B cell (primary cell): ENCODE measurements at regions not wholly inside any gene's neighbourhood (a gene's known extent, or its start where the extent isn't known, plus 50 kb on each side); places are given as distances from the start of the nearest gene placed in this dataset.

Source experiments
- ATAC-seq: fragments of 200-7000 bp; cut with Tn5 transposase; one replicate; pipeline ENCODE4 v1.10.0; 2021; ENCODE audit warnings: low read depth, mild to moderate bottlenecking, moderate number of reproducible peaks, moderate library complexity
- CTCF ChIA-PET: fragments of 350-600 bp; sonication (Branson Sonifier 250); formaldehyde crosslinking; loops from one replicate; lab custom pipeline; 2021; ENCODE audit warnings: antibody characterized with exemption, inconsistent platforms; lab: Charles Lee
- POLR2A ChIA-PET: fragments of 350-600 bp; sonication (Branson Sonifier 250); formaldehyde crosslinking; loops from one replicate; lab custom pipeline; 2021; ENCODE audit warnings: antibody characterized with exemption; lab: Charles Lee
- DNase-seq: peaks from one replicate; pipeline ENCODE4 v3.0.0; 2013
- H2AFZ ChIP-seq: 2 replicates; pipeline ENCODE4 v1.6.1; 2012; ENCODE audit warnings: mild to moderate bottlenecking, low read depth, low read length; ENCODE audit not compliant: insufficient read depth, poor library complexity, severe bottlenecking
- H3K27ac ChIP-seq, 2 donors: 1 replicate in 1 of 2; 2 replicates in 1 of 2; pipeline ENCODE4 v1.5.1; 2012 to 2013; ENCODE audit warnings: low read length in 2 of 2, mild to moderate bottlenecking in 2 of 2, moderate library complexity in 1 of 2
- H3K27me3 ChIP-seq, 4 experiments: fragments of 200-600 bp in 1 of 4; sonication (generic) in 1 of 4; replicated peaks in 1 of 4; 1 replicate in 2 of 4; 2 replicates in 2 of 4; pipeline versions ENCODE4 v1.6.1 to v1.7.0; 2013 to 2016; ENCODE audit warnings: low read length in 3 of 4, mild to moderate bottlenecking in 2 of 4, mixed read lengths in 1 of 4, moderate library complexity in 1 of 4; ENCODE audit not compliant: insufficient read depth in 4 of 4, control insufficient read depth in 3 of 4; ENCODE audit errors: control extremely low read depth in 1 of 4
- H3K36me3 ChIP-seq, 2 experiments: replicated peaks in 1 of 2; 1 replicate in 1 of 2; 2 replicates in 1 of 2; pipeline versions ENCODE4 v1.6.1 to v1.7.1; 2013; ENCODE audit warnings: low read length in 1 of 2; ENCODE audit not compliant: insufficient read depth in 2 of 2, control insufficient read depth in 1 of 2; ENCODE audit errors: control extremely low read depth in 1 of 2, extremely low read depth in 1 of 2
- H3K4me1 ChIP-seq, 2 donors: fragments of 200-600 bp in 1 of 2; sonication (generic) in 1 of 2; 1 replicate in 1 of 2; 2 replicates in 1 of 2; pipeline versions ENCODE4 v1.5.1 to v1.6.1; 2013 to 2017; ENCODE audit warnings: low read length in 2 of 2; ENCODE audit not compliant: control insufficient read depth in 2 of 2, insufficient read depth in 2 of 2
- H3K4me2 ChIP-seq: replicated peaks from 2 replicates; pipeline ENCODE3; 2012; ENCODE audit warnings: mild to moderate bottlenecking, low read depth, low read length; ENCODE audit not compliant: poor library complexity, severe bottlenecking
- H3K4me3 ChIP-seq, 5 experiments: fragments of 200-600 bp in 1 of 5; sonication (generic) in 1 of 5; 1 replicate in 3 of 5; 2 replicates in 2 of 5; pipeline versions ENCODE4 v1.5.1 to v1.7.0; 2011 to 2016; ENCODE audit warnings: low read length in 4 of 5, mild to moderate bottlenecking in 4 of 5, low read depth in 2 of 5, control low read depth in 1 of 5, moderate library complexity in 1 of 5; ENCODE audit not compliant: insufficient read depth in 1 of 5; ENCODE audit errors: control extremely low read depth in 1 of 5, extremely low read depth in 1 of 5
- H3K79me2 ChIP-seq: fragments of 200-600 bp; sonication (generic); one replicate; pipeline ENCODE4 v1.6.0; 2016; ENCODE audit warnings: low read length; ENCODE audit not compliant: control insufficient read depth, insufficient read depth
- H3K9ac ChIP-seq: fragments of 200-600 bp; sonication (generic); 2 replicates; pipeline ENCODE4 v1.6.1; 2017; ENCODE audit warnings: mild to moderate bottlenecking, low read length, moderate library complexity
- H3K9me3 ChIP-seq, 3 donors: one replicate each; pipeline versions ENCODE4 v1.6.1 to v1.7.1; 2013; ENCODE audit warnings: low read length in 2 of 3; ENCODE audit not compliant: control insufficient read depth in 2 of 3, insufficient read depth in 1 of 3; ENCODE audit errors: control extremely low read depth in 1 of 3
- H4K20me1 ChIP-seq: 2 replicates; pipeline ENCODE4 v1.6.0; 2012; ENCODE audit warnings: mild to moderate bottlenecking, low read length; ENCODE audit not compliant: insufficient read depth, control insufficient read depth, poor library complexity, severe bottlenecking
- H3K27ac Mint-ChIP-seq: one replicate; pipeline ENCODE4 v1.8.0; 2021; ENCODE audit warnings: mixed read lengths
- H3K27me3 Mint-ChIP-seq: one replicate; pipeline ENCODE4 v1.8.0; 2021; ENCODE audit warnings: mixed read lengths
- H3K4me1 Mint-ChIP-seq: one replicate; pipeline ENCODE4 v1.8.0; 2021; ENCODE audit warnings: mixed read lengths
- H3K4me3 Mint-ChIP-seq: one replicate; pipeline ENCODE4 v1.8.0; 2021; ENCODE audit warnings: mixed read lengths
- H3K9me3 Mint-ChIP-seq: one replicate; pipeline ENCODE4 v1.8.0; 2022; ENCODE audit warnings: mixed read lengths; ENCODE audit not compliant: insufficient read depth
- CTCF ChIP-seq: fragments of 200-600 bp; IDR thresholded peaks from one replicate; pipeline ENCODE4 v1.8.0; 2022; ENCODE audit warnings: antibody characterized with exemption, mild to moderate bottlenecking
- EZH2 ChIP-seq: IDR thresholded peaks from 2 replicates; pipeline ENCODE4 v1.6.1; 2012; ENCODE audit warnings: borderline replicate concordance, low read depth, mild to moderate bottlenecking, moderate library complexity, low read length; ENCODE audit not compliant: insufficient read depth, poor library complexity, severe bottlenecking
- WGBS: methylation state at CpG from one replicate; pipeline ENCODE4 v1.1.5; 2013; ENCODE audit warnings: missing lambda C conversion rate; ENCODE audit not compliant: insufficient coverage; 5-methylcytosine and 5-hydroxymethylcytosine counted together
- intact Hi-C: fragments of 100-400 bp; cut with micrococcal nuclease; formaldehyde crosslinking; loops from one replicate; pipeline ENCODE4 v1.10.0; 2022

DNA sequence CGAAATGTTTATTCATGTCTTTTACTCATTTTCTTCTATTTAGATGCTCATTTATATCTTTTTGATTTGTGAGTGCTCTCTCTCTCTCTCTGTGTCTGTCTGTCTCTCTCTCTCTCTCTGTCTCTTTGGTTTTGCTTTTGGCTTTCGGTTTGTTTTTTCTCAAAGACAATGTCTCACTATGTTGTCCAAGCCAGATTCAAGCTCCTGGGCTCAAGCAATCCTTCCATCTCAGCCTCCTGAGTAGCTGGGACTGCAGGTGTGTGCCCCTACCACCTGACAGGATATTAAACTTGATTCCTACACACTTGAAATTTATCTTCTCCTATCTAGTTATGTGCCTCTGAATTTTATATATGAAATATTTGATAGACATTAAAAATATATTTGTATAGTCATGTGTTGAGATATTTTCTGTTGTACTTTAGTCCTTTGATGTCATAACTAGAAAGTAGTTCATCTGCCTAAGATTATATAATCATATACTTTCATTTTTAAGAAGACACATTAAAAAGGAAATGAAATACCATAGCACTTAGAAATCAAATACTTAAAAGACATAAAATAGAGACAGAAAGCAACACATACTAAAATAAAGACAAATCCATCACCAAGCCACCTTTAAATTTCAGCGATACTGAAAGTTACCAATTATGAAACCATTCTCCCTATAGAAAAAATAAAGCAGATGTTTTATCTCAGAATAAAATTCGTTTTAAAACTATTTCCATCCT, 68.1 kb upstream of the SFMBT2 start:
- no peak overlapping the region for H3K4me3 ChIP-seq
- Mint-ChIP-seq H3K27ac (no peak overlapping the region), H3K4me1 (peaks cover 78% of the 10 kb centered on the region), H3K9me3 (peaks cover 2% of the 10 kb centered on the region), H3K27me3 (no peaks in the 10 kb centered on the region), H3K4me3 (peak overlapping the region; percentile 0)
- ChIA-PET POLR2A (no interaction called here), CTCF (no interaction called here)
- H2AFZ ChIP-seq: no peak overlapping the region
- H3K4me2 ChIP-seq: no peak overlapping the region
- H3K27me3 ChIP-seq: no peaks in the 10 kb centered on the region
- 80% methylated on average over 1 of the region's 4 CpGs for WGBS
- H4K20me1 ChIP-seq: no peaks in the 10 kb centered on the region
- H3K36me3 ChIP-seq: no peaks in the 10 kb centered on the region
- DNase-seq: no peak
- peaks cover 79 to 81% of the 10 kb centered on the region in 2 donors for H3K4me1 ChIP-seq
- TF ChIP-seq EZH2 (no peak), CTCF (no peak)
- H3K9me3 ChIP-seq: peaks cover 0 to 7% (median 5%) of the 10 kb centered on the region in 3 donors
- H3K9ac ChIP-seq: no peak overlapping the region
- no peak for ATAC-seq
- intact Hi-C loops: loop anchor here (10.0 kb wide), 3 partner anchors 576 to 1794 kb away; partner anchors contain the start of genes GATA3, IL15RA and TASOR2
- no peak overlapping the region for H3K27ac ChIP-seq
- H3K79me2 ChIP-seq: no peaks in the 10 kb centered on the region
